Kidney (tissue), 13 donors: ENCODE measurements at regions not wholly inside any gene's neighbourhood (a gene's known extent, or its start where the extent isn't known, plus 50 kb on each side); places are given as distances from the start of the nearest gene placed in this dataset.

Experiments used
- DNase-seq, 5 donors: peaks; one replicate each; pipeline ENCODE4 v3.0.0-alpha.2; 2013 to 2020
- FAIRE-seq: peaks from 2 replicates; lab custom pipeline; 2012; peaks lifted over from hg19 to GRCh38; lab: Jason Lieb, UNC
- H3K27ac ChIP-seq, 2 donors: one replicate each; pipeline ENCODE4 v1.7.0; 2013; ENCODE audit warnings: low read depth in 2 of 2, low read length in 2 of 2, inconsistent platforms in 1 of 2
- H3K27me3 ChIP-seq: one replicate; pipeline ENCODE4 v1.7.1; 2013; ENCODE audit warnings: low read length, inconsistent platforms; ENCODE audit not compliant: control insufficient read depth, insufficient read depth
- H3K36me3 ChIP-seq, 3 donors: one replicate each; pipeline versions ENCODE4 v1.7.0 to v1.7.1; 2013; ENCODE audit warnings: low read length in 3 of 3, control low read depth in 1 of 3, inconsistent platforms in 1 of 3; ENCODE audit not compliant: insufficient read depth in 3 of 3, control insufficient read depth in 2 of 3
- H3K4me1 ChIP-seq, 3 donors: one replicate each; pipeline versions ENCODE4 v1.7.0 to v1.7.1; 2013; ENCODE audit warnings: low read length in 3 of 3, inconsistent platforms in 1 of 3, low read depth in 1 of 3; ENCODE audit not compliant: control insufficient read depth in 2 of 3, insufficient read depth in 2 of 3
- H3K4me3 ChIP-seq, 3 donors: one replicate each; pipeline versions ENCODE4 v1.7.0 to v1.8.1; 2013; ENCODE audit warnings: low read length in 3 of 3, control low read depth in 1 of 3, inconsistent platforms in 1 of 3
- H3K9ac ChIP-seq, 3 donors: one replicate each; pipeline versions ENCODE4 v1.7.0 to v1.7.1; 2013; ENCODE audit warnings: low read length in 3 of 3, control low read depth in 1 of 3, inconsistent platforms in 1 of 3
- H3K9me3 ChIP-seq, 3 donors: one replicate each; pipeline versions ENCODE4 v1.7.0 to v1.7.1; 2013; ENCODE audit warnings: low read length in 3 of 3, control low read depth in 1 of 3, inconsistent platforms in 1 of 3; ENCODE audit not compliant: control insufficient read depth in 2 of 3, insufficient read depth in 1 of 3
- intact Hi-C: fragments of 100-400 bp; cut with DNase I; formaldehyde crosslinking; loops from one replicate; pipeline ENCODE4 v1.11.1; 2022
- TF ChIP-seq, protein P1 (sequence below): IDR thresholded peaks from 3 replicates; pipeline ENCODE4 v1.5.1; 2012; ENCODE audit warnings: mild to moderate bottlenecking, moderate library complexity, borderline replicate concordance; ENCODE audit not compliant: insufficient read depth; ENCODE audit errors: extremely low read depth
- donor health status: control.
- donor health status: control.
- donor health status: control.
- donor health status: control.
- donor health status: control.
- donor health status: DM: yes; HTN: yes; CAD: no.
- donor health status: Normal renal cell carcinoma (clear cell type).

DNA sequence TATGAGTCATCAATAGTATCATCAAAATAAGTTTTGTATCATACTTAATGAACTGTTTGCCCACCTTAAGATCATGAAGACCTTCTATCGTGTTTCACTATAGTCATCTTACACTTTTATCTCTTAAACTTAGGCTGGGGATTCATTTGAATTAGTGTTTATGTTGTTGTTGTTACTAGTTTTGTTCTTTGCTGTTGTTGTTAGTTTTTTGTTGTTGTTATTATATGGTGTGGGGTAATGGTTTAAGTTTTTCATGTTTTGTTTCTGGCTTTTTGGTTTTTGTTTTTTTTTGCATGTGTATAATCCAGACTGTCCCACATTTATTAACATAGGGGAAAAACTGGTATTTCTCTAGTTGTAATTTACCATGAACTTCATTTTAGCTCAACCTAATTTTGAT is 965.1 kb upstream of the MIR17HG start:
- Histone ChIP-seq H3K27ac (no peak overlapping the region), H3K27me3 (no peaks in the 10 kb centered on the region), H3K36me3 (no peaks in the 10 kb centered on the region), H3K9ac (no peak overlapping the region), H3K9me3 (no peaks in the 10 kb centered on the region), H3K4me3 (no peak overlapping the region), H3K4me1 (no peaks in the 10 kb centered on the region)
- TF ChIP-seq, protein P1, sequence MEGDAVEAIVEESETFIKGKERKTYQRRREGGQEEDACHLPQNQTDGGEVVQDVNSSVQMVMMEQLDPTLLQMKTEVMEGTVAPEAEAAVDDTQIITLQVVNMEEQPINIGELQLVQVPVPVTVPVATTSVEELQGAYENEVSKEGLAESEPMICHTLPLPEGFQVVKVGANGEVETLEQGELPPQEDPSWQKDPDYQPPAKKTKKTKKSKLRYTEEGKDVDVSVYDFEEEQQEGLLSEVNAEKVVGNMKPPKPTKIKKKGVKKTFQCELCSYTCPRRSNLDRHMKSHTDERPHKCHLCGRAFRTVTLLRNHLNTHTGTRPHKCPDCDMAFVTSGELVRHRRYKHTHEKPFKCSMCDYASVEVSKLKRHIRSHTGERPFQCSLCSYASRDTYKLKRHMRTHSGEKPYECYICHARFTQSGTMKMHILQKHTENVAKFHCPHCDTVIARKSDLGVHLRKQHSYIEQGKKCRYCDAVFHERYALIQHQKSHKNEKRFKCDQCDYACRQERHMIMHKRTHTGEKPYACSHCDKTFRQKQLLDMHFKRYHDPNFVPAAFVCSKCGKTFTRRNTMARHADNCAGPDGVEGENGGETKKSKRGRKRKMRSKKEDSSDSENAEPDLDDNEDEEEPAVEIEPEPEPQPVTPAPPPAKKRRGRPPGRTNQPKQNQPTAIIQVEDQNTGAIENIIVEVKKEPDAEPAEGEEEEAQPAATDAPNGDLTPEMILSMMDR = no peak
- FAIRE-seq = no peak
- DNase-seq = no peak
- intact Hi-C loops = no loop called here

DNA sequence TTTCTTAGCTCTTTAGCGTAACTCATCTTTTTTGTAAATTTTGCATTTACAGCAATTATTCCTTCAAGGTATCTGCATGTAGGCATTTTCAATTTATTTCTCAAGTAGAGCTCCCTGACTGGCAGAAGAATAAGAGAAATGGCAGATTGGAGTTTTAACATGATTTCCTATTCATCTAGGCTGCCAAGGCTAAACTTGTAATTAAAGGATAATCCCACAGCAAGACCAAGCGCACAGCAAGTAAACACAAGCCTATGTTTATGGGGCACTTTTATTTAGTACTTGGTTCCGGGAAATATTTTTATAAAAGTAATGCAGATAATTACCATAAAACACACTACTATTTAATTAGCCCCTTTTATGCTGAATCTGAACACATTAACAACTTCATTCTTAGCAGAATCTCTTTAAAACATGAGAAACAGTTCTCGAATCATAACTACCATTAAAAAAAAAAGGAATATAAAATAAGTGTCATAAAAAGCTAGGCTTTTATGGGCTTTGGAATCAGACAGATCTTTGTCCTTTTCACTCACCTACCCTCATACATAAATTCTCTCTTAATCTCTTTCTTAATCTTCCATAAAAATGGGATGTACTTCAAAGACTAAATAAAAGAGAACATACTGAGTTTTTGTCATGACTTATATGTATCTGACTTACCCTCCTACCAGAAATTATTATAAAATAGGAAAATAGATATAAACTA is 961.6 kb upstream of the MIR17HG start:
- Histone ChIP-seq H3K27ac (no peak overlapping the region), H3K9ac (no peak overlapping the region), H3K9me3 (peaks cover 0 to 2% (median 0%) of the 10 kb centered on the region in 3 donors), H3K27me3 (no peaks in the 10 kb centered on the region), H3K36me3 (no peaks in the 10 kb centered on the region), H3K4me1 (no peaks in the 10 kb centered on the region), H3K4me3 (no peak overlapping the region)
- TF ChIP-seq, protein P1 = no peak
- FAIRE-seq (no peak), DNase-seq (no peak)
- intact Hi-C loops = no loop called here

DNA sequence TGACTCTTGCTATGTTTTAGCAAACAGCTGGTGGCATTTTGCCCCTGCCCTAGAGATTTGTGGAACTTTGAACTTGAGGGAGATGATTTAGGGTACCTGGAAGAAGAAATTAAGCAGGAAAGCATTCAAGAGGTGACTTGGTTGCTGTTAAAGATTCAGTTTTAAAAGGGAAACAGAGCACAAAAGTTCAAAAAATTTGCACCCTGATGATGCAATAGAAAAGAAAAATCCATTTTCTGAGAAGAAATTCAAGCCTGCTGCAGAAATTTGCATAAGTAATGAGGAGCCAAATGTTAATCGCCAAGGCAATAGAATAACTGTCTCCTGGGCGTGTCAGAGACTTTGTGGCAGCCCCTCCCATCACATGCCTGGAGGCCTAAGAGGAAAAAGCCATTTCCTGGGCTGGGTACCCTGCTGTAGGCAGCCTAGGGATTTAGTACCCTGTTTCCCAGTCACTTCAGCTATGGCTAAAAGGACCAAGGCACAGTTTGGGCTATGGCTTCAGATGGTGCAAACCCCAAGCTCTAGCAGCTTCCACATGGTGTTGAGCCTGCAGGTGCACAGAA is 958.5 kb upstream of the MIR17HG start:
- no peak for DNase-seq
- FAIRE-seq = no peak
- intact Hi-C loops = no loop called here

More for the DNA sequence above, 958.5 kb upstream of the MIR17HG start:
- Histone ChIP-seq H3K4me3 (no peak overlapping the region), H3K27me3 (no peaks in the 10 kb centered on the region), H3K9ac (no peak overlapping the region), H3K27ac (no peak overlapping the region), H3K36me3 (no peaks in the 10 kb centered on the region), H3K9me3 (peaks cover 0 to 2% (median 0%) of the 10 kb centered on the region in 3 donors), H3K4me1 (no peaks in the 10 kb centered on the region)
- TF ChIP-seq, protein P1 = no peak
